Germinal center (tissue), 1 donor: ENCODE measurements at regions not wholly inside any gene's neighbourhood (a gene's known extent, or its start where the extent isn't known, plus 50 kb on each side); places are given as distances from the start of the nearest gene placed in this dataset.

Experiments
- DNase-seq: peaks from one replicate; pipeline ENCODE4 v3.0.0; 2012; ENCODE audit warnings: mixed read lengths, low spot score

DNA sequence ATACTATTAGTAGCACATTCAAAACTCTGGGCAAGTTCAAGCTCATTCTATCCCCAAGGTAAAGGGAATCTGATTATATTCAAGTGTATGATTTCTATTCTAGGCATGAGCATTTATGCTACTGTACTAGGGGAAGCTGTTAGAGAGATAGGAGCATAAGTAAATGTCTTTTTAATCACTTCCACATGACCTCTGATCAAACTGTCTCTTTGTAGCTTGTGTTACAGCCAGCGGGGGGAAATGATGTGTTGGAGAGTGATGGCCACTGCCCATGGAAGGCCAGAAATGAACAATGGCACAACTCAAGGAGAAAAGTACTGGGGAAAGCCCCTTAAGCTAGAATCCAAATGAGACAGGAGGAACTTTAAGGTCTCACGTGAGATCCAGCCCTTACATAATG, 894.9 kb upstream of the CDH2 start:
- no peak for DNase-seq

- no peak for DNase-seq
These were observed 886.4 kb upstream of the CDH2 start for GRCh38 chr18:29063346-29063745.

- no peak for DNase-seq
These were observed 886.0 kb upstream of the CDH2 start for GRCh38 chr18:29062921-29063320.

DNA sequence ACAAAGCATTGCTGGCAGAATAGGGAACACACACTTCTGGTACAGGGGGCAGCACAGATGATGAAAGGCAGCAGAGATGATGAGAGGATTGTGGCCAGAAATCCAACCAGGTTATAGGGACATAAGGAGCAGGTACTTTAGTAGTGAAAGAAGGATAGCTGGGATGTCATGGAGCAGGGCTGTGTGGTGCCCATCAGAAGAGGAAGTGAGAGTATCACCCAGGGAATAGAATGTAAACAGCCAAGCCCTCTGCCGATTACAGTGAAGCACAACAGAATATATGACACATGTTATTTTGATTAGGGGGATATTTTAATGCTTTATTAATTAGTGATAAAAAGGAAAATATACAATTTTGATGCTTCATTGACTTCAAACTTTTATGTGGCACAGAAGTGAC, 883.4 kb upstream of the CDH2 start:
- DNase-seq: no peak

GRCh38 chr18:29057703-29058102, 880.8 kb upstream of the CDH2 start:
- no peak for DNase-seq

GRCh38 chr18:29056800-29057199, 879.9 kb upstream of the CDH2 start:
- no peak for DNase-seq

GRCh38 chr18:29041976-29042375, 865.0 kb upstream of the CDH2 start:
- DNase-seq: no peak

DNA sequence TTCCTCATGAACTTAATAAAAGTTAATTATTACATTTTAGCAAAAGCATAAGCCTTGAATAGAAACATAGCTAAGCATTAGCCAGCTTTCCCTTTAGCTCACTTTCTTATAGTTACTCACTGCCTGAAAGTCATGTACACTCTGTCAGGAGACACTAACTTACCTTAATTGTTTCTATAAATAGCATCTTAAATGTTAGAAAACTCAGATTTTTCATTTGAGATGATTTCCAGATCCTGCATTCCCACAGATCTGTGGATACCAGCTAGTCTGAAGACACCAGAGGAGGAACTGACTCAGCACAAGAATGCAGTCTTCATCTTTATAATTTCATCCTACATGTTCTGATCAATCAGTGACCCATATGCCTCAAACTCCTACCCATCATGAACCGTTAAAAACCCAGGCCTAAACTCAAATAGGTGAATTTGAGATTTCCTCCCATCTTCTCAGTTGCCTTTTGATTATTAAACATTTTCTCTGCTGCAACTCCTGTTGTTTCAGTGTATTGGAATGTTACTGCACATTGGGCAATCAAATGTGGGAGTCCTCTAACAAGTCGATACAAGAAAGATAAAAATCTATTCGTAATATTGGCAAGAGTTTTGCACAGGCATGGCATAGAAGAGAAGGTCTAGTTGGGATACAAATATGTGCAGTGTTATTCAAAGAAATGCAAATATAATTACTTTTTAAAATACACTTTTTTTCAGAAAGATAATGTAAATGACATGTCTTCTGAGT, 857.4 kb upstream of the CDH2 start:
- no peak for DNase-seq

DNA sequence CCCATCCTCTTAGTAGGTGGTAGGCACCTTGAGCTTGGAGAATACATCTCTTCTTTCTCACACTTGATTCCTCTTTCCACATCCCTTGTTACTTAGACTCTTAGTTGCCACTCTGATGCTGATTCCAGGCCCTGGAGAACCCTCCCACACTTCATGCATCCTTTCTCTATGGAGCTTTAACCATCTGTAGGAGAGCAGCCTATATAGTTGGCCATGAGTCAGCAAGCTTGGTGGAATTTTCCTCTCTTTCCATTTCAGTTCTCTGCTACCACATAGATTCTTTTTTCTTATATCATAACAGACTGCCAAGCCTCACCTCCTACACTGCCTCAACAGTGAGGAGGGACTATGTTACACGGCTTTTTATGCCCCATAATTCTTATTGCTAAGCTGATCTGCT, 851.6 kb upstream of the CDH2 start:
- no peak for DNase-seq

GRCh38 chr18:29018976-29019375, 842.0 kb upstream of the CDH2 start:
- no peak for DNase-seq

GRCh38 chr18:29012883-29013465, 836.0 kb upstream of the CDH2 start:
- no peak for DNase-seq

DNA sequence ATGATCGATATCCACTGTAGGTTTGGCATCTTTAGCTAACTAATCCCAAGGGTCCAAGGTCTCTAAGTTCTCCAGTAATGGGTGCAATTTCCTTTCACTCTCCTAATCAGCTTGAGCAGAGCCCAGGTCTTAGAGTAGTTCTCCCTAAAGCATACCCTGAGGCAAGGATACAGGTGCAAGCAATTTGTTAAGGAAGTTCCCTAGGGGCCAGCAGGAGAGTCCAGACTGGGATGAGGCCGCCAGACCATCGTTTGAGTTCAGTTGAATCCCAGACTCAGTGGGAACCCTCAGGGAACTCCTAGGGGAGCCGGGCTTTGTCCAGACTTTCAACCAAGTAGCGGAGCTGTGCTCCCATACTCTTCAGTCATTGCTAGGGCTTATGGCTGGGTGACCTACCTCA, 835.4 kb upstream of the CDH2 start:
- no peak for DNase-seq

DNA sequence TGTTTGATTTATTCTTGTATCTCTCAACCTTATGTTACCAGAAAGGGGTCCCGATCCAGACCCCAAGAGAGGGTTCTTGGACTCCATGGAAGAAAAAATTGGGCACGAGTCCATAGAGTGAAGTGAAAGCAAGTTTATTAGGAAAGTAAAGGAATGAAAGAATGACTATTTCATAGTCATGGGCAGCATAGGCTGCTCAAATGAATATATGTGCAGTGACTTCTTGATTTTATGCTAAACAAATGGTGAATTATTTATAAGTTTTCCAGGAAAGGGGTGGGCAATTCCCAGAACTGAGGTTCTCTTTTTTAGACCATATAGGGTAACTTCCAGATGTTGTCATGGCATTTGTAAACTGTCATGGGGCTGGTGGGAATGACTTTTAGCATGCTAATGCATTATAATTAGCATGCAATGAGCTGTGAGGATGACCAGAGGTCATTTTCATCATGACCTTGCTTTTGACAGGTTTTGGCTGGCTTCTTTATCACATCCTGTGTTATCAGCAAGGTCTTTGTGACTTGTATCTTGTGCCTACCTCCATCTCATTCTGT, 832.4 kb upstream of the CDH2 start:
- DNase-seq: no peak

GRCh38 chr18:29008809-29009208, 831.9 kb upstream of the CDH2 start:
- no peak for DNase-seq

- no peak for DNase-seq
These were observed 831.2 kb upstream of the CDH2 start for GRCh38 chr18:29007986-29008654.

GRCh38 chr18:29004921-29005320, 828.0 kb upstream of the CDH2 start:
- no peak for DNase-seq

DNA sequence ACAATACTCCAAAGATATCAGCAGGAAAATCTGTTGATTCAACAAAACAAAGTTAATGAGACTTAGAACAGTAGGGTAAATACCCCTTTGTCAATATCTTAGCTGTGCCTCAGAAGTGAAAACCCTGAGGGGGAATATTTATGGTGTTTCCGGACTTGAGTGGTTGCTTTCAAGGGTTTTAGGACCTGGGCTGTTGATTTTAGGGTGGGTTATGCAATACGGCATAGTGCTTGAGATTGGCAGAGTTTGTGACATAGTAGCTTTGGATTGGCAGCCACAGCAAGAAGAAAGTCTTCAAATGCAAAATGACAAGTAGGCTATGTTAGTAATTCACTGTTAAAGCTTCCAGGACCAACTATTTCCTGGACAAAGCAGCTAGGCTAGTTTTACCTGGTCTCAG, 826.3 kb upstream of the CDH2 start:
- DNase-seq: no peak

DNA sequence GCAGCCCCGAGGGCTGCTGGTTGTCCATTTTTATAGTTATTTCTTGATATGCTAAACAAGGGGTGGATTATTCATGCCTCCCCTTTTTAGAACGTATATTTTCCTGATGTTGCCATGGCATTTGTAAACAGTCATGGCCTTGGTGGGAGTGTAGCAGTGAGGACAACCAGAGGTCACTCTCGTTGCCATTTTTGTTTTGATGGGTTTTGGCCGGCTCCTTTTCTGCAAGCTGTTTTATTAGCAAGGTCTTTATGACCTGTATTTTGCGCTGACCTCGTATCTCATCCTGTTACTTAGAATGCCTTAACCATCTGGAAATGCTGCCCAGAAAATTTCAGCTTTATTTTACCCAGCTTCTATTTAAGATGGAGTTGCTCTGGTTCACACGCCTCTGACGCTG, 825.8 kb upstream of the CDH2 start:
- no peak for DNase-seq

GRCh38 chr18:28999726-29000125, 822.8 kb upstream of the CDH2 start:
- no peak for DNase-seq

GRCh38 chr18:28995319-28995718, 818.4 kb upstream of the CDH2 start:
- no peak for DNase-seq

- no peak for DNase-seq
These were observed 807.8 kb upstream of the CDH2 start for GRCh38 chr18:28984731-28985130.

DNA sequence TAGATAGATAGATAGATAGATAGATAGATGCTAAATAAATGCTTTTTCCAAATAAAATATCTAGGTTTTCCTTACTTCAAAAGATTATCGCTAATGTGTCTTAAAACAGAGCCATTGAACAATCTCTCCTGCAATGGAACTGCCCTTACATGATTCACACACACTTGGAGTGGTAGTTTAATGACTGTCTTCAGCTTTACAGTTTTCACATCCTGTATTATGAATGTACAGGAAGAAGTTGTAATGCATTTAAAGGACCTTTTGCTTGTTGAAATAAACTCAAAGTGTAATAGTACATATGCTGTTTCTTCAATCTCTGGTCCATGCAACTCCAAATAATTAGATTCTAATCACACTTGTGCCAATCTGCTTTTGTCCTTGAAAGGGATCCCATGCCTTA, 797.6 kb upstream of the CDH2 start:
- DNase-seq: no peak

DNA sequence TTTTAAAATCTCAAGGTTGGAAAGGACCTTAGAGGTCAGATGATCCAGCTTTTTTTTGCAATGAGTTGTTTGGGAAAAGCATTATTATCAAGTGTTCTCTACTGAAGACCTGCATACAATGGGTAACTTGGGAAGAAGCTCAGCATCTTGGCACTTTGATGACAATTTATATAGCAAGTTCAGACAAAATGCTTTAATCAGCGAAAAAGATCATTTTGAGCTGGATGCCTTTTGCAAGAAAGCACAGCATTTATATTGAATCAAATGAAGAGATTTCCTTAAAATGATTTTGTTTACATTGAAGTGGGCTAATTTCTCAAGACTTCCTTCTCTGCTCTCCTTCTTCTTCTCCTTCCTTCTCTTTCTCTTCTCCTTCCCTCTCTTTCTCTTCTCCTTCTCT, 796.4 kb upstream of the CDH2 start:
- DNase-seq: no peak
